WERI-Rb-1 (cell line): ENCODE measurements at regions not wholly inside any gene's neighbourhood (a gene's known extent, or its start where the extent isn't known, plus 50 kb on each side); places are given as distances from the start of the nearest gene placed in this dataset.

Experiments
- DNase-seq: peaks from one replicate; pipeline ENCODE4 v3.0.0-alpha.2; 2020
- H3K27ac ChIP-seq: fragments of 250-450 bp; sonication (Bioruptor Pico); 2 replicates; pipeline ENCODE4 v1.5.1; 2020; ENCODE audit warnings: mild to moderate bottlenecking, moderate library complexity
- H3K27me3 ChIP-seq: fragments of 250-450 bp; sonication (Bioruptor Pico); 2 replicates; pipeline ENCODE4 v1.5.1; 2021; ENCODE audit warnings: mild to moderate bottlenecking, low read depth, moderate library complexity; ENCODE audit not compliant: insufficient read depth, severe bottlenecking
- H3K36me3 ChIP-seq: fragments of 250-450 bp; sonication (Bioruptor Pico); 2 replicates; pipeline ENCODE4 v1.5.1; 2020; ENCODE audit warnings: mild to moderate bottlenecking, moderate library complexity
- H3K4me3 ChIP-seq: 2 replicates; pipeline ENCODE4 v1.5.1; 2011; ENCODE audit warnings: low read depth, mild to moderate bottlenecking, control low read depth, low read length
- H3K9me3 ChIP-seq: fragments of 250-450 bp; sonication (Bioruptor Pico); 2 replicates; pipeline ENCODE4 v1.5.1; 2021; ENCODE audit warnings: mild to moderate bottlenecking, moderate library complexity; ENCODE audit not compliant: severe bottlenecking
- TF ChIP-seq, protein P1 (sequence below): IDR thresholded peaks from 2 replicates; pipeline ENCODE4 v1.5.1; 2011; ENCODE audit warnings: low read depth, mild to moderate bottlenecking, control low read depth, inconsistent platforms, low read length

GRCh38 chr7:18179093-18179492, 151.4 kb upstream of the PRPS1L1 start:
- H3K27ac ChIP-seq = no peak overlapping the region
- no peaks in the 10 kb centered on the region for H3K9me3 ChIP-seq
- no peak overlapping the region for H3K4me3 ChIP-seq
- no peaks in the 10 kb centered on the region for H3K27me3 ChIP-seq
- TF ChIP-seq, protein P1, sequence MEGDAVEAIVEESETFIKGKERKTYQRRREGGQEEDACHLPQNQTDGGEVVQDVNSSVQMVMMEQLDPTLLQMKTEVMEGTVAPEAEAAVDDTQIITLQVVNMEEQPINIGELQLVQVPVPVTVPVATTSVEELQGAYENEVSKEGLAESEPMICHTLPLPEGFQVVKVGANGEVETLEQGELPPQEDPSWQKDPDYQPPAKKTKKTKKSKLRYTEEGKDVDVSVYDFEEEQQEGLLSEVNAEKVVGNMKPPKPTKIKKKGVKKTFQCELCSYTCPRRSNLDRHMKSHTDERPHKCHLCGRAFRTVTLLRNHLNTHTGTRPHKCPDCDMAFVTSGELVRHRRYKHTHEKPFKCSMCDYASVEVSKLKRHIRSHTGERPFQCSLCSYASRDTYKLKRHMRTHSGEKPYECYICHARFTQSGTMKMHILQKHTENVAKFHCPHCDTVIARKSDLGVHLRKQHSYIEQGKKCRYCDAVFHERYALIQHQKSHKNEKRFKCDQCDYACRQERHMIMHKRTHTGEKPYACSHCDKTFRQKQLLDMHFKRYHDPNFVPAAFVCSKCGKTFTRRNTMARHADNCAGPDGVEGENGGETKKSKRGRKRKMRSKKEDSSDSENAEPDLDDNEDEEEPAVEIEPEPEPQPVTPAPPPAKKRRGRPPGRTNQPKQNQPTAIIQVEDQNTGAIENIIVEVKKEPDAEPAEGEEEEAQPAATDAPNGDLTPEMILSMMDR = no peak
- no peak for DNase-seq
- H3K36me3 ChIP-seq = no peaks in the 10 kb centered on the region

DNA sequence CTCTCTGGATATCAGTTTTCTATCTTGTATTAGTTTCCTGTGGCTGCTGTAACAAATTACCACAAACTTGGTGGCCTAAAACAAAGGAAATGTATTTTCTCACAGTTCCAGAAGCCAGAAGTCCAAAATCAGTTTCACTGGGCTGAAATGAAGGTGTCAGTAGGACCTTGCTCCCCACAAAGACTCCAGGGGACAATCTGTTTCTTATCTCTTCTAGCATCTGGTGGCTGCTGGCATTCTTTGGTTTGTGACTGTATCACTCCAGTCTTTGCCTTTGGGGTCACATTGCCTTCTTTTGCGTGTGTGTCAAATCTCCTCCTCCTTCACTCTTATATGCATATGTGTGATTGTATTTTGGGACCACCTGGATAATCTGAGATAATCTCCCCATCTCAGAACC, 153.0 kb upstream of the PRPS1L1 start:
- H3K36me3 ChIP-seq = no peaks in the 10 kb centered on the region
- H3K9me3 ChIP-seq = no peaks in the 10 kb centered on the region
- no peak overlapping the region for H3K4me3 ChIP-seq
- no peaks in the 10 kb centered on the region for H3K27me3 ChIP-seq
- H3K27ac ChIP-seq = no peak overlapping the region
- TF ChIP-seq, protein P1 = no peak
- no peak for DNase-seq

DNA sequence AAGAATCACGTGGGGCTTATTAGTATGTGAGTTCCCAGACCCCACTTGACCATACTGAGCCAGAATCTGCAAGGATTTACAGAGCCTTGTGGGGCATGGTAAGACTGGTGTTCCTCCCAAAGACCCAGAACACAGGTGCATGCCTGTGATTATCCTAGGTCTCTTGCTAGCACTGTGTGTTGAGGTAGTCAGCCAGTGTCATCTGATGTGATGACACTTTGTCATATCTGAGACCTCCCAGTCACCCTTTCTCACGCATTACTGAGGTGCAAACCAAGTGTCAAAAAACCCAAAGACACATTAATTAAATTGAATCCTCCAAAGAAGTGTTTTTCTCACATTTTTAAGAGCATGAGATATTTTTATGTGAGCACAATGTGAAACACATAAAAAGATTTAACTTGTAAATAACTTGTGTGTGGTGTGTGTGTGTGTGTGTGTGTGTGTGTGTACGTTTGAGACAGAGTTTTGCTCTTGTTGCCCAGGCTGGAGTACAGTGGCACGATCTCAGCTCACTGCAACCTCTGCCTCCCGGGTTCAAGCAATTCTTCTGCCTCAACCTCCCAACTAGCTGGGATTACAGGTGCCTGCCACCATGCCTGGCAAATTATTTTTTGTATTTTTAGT, 162.0 kb upstream of the PRPS1L1 start:
- H3K9me3 ChIP-seq = no peaks in the 10 kb centered on the region
- H3K27ac ChIP-seq = no peak overlapping the region
- no peaks in the 10 kb centered on the region for H3K27me3 ChIP-seq
- no peak overlapping the region for H3K4me3 ChIP-seq
- H3K36me3 ChIP-seq = no peaks in the 10 kb centered on the region
- TF ChIP-seq, protein P1 = no peak
- no peak for DNase-seq

GRCh38 chr7:18191341-18191740, 163.7 kb upstream of the PRPS1L1 start:
- TF ChIP-seq, protein P1 = no peak
- Histone ChIP-seq H3K4me3 (no peak overlapping the region), H3K9me3 (no peaks in the 10 kb centered on the region), H3K27ac (no peak overlapping the region), H3K27me3 (no peaks in the 10 kb centered on the region), H3K36me3 (no peaks in the 10 kb centered on the region)
- DNase-seq = no peak

GRCh38 chr7:18191862-18192625, 164.4 kb upstream of the PRPS1L1 start:
- H3K4me3 ChIP-seq = no peak overlapping the region
- no peaks in the 10 kb centered on the region for H3K9me3 ChIP-seq
- no peak for DNase-seq

More at GRCh38 chr7:18191862-18192625, 164.4 kb upstream of the PRPS1L1 start:
- H3K27me3 ChIP-seq = no peaks in the 10 kb centered on the region
- TF ChIP-seq, protein P1 = no peak
- H3K36me3 ChIP-seq = no peaks in the 10 kb centered on the region
- no peak overlapping the region for H3K27ac ChIP-seq
